Testis (tissue), 2 donors: ENCODE measurements at regions not wholly inside any gene's neighbourhood (a gene's known extent, or its start where the extent isn't known, plus 50 kb on each side); places are given as distances from the start of the nearest gene placed in this dataset.

Experiments
- CTCF ChIP-seq, 3 experiments: fragments of 450-650 bp in 2 of 3; fragments of 200-600 bp in 1 of 3; sonication (generic) in 1 of 3; IDR thresholded peaks; one replicate each; pipeline ENCODE4 v1.5.1; 2016 to 2019; ENCODE audit warnings: antibody characterized with exemption in 3 of 3, mild to moderate bottlenecking in 2 of 3, moderate library complexity in 1 of 3
- POLR2A ChIP-seq: fragments of 450-650 bp; IDR thresholded peaks from one replicate; pipeline ENCODE4 v1.6.1; 2017; ENCODE audit warnings: antibody characterized with exemption, mild to moderate bottlenecking, moderate library complexity

GRCh38 chr13:111962431-111962891 is 104.5 kb upstream of the SOX1 start:
- no peak for TF ChIP-seq CTCF (IDR thresholded peaks at IDR 0.05)
- no peak for TF ChIP-seq POLR2A
